GM21390 (cell line): ENCODE measurements at regions not wholly inside any gene's neighbourhood (a gene's known extent, or its start where the extent isn't known, plus 50 kb on each side); places are given as distances from the start of the nearest gene placed in this dataset.
"Not testable (repeated sequence)": the region's sequence is repeated elsewhere in the genome, so short reads cannot be mapped to it uniquely, and the experiment has no call there.

Experiments
- ATAC-seq: cut with Tn5 transposase; IDR thresholded peaks from one replicate; pipeline ENCODE4 v1.9.1; 2021; ENCODE audit not compliant: unreplicated experiment

DNA sequence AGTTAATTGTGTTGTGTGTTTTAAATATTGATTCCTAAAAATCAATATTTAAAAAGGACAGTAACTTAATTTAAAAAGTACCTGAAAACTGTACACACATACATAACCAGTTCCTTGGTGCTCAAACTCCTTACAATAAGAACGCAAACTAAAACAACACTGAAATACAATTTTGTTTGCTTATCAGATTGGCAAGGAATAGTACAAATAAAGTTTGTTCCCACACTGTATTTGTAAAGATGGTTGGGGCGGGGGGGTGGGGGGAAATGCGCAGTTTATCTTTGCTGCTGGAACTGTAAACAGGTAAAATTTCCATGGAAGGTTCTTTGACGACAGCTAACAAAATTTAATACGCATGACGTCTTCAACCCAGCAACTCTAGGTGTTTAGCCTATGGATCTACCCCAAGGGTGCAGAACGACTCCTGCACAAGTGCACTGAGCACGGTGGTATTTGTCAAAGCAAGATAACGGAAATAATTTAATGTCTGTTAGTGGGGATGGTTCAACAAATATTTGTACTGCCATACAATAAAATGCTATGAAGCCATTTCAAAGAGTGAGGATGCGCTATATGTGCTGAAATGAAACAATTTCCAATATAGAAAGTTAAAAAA lies 96.5 kb downstream of the ING1 start:
- ATAC-seq, result no peak

DNA sequence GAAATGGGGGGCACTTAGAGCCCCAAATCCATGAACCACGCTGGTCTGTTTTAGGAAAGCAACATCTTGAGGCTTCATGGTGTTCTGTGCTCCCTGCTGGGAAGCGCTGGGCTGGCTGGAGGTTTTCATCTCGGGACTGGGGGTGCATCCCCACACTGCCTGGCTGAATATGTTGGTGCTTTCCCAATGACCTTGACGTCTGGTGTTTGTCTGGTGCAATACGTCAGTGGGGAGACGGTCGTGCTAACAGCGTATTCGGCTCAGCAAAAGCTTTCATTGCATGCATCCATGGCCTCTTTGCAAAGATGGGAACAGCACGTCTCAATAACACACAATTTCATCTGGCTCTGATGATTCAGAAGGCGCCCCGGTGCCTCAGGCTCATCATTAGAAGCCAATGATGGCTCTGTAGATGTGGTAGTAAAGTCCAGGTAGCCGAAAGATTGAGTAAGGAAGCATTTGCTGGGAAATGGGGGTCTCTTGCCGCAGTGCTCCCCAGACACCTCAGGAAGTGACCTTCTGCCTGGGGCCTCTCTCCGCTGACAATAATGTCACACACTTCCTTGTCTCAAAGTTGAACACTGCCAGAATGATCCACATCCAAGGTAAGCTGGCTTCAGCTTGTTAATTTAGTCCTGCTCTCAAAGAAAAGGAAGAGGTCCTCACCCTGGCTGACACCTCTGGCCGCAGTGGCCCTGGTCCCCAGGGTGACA lies 97.7 kb downstream of the ING1 start:
- ATAC-seq, result no peak

DNA sequence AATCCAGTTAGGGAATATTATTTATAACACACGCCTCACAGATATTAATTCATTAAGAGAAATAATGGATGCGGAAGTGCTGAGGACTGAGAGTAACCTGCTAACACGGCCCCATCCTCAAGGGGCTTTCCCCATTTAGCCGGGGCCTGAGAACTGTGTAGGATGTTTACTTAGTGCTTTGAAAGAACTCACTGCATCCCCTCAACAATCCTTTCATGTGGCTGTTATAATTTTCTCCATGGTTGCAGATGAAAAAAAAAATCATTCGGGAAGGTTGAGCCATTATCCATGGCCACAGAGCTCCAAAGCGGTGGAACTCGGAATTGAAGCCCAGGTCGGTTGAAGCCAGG lies 98.2 kb downstream of the ING1 start:
- no peak for ATAC-seq

DNA sequence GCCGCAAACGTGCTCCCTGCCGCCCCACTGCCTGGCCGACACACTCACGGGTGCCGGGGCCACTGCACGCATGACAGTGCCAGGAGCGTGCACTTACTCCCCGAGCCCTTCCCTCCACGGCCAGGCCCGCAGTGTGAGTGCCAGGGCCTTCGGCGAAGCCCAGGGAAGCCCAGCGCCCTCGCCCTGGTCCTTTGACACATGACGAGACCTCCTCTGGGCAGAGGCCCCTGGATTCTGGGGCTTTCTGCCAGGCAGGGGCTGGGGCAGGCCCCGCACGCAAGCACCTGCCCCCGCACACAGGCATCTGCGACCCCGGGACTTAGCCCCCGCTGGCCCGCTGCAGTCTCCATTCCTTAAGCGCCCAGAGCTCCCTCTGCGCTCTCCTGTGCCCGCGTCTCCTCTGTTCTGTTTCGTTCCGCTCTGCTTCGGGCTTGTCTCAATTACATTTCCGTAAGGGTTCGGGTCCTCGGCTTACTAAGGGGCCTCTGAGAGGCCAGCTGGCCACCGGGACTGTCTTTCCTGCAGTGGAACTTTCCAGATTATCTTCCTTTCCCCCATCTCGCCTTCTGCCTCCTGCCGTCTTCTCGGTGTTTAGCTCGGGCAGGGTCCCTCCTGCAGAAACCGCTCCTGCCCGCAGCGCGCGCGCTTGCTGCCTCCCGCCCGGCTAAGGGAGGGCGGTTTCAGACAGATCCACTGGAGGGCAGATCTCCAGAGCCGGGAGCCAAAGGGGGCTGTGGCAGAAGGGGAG lies 98.8 kb downstream of the ING1 start:
- ATAC-seq, result no peak

DNA sequence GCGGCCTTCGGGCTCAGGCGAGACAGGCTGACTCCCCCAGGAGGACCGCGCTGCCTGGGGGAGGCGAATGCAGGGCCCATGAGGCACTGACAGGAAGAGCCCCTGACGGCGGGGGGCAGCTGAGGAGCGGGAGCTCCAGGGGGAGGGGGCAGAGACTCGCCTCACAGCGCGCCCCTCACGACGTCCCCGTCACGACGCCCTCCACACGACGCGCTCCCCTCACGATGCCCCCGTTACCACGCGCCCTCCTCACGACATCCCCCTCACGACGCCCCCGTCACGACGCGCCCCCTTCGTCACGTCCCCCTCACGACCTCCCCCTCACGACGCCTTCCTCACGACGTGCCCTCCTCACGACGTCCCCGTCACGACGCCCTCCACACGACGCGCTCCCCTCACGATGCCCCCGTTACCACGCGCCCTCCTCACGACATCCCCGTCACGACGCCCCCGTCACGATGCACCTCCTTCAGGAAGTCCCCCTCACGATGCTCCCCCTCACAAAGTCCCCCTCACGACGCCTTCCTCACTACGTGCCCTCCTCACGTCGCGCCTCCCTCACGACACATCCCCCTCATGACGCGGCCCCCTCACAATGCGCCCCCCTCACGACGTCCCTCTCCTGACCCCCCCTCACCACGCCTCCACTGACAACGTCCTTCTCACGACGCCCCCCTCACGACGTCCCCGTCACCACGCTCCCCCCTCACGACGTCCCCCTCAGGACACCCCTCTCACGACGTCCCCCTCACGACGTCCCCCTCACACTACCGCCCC lies 99.6 kb downstream of the ING1 start:
- ATAC-seq, result no peak

DNA sequence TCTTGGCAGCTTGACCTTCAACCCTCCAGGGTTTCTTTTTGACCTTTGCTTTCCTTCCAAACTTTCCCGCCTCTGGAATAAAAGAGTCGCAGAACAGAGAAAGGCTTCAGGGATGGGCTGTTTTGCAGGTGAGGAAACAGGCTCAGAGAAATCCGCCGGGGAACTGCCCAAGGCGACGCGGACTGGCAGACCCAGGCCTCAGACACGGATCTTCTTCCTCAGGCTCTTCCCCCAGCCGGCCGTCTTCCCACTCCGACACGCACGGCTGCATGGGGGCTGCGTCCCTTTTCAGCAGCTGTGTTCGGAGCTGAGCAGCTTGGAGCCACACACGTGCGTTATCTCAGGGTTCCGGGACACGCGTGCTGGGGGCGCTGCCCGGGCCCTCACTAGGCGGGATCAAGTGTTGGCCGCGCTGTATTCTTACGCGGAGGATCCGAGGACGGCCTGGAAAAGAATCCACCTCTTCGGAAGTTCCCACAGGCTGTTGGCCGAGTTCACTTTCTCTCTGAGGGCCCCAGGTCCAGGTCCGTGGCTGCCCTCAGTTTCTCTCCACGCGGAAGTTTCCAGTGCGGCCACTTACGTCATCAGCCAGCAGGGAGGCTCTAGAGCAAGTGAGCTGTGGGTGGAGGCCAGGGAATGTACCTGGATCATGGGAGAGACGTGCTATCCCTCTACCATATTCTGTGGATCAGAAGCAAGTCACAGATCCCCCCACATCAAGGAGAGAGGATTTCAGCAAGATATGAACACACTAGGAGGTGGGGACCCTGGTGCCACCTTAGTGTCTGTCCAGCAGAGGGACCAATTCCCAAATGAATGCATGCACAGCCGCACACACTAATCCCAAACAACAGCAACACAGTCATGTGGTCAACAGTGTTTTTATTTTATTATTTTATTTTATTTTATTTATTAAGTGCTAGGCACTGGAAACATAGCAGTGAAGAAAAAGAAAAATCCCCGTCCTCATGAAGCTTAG lies 100.4 kb downstream of the ING1 start:
- ATAC-seq, result no peak

DNA sequence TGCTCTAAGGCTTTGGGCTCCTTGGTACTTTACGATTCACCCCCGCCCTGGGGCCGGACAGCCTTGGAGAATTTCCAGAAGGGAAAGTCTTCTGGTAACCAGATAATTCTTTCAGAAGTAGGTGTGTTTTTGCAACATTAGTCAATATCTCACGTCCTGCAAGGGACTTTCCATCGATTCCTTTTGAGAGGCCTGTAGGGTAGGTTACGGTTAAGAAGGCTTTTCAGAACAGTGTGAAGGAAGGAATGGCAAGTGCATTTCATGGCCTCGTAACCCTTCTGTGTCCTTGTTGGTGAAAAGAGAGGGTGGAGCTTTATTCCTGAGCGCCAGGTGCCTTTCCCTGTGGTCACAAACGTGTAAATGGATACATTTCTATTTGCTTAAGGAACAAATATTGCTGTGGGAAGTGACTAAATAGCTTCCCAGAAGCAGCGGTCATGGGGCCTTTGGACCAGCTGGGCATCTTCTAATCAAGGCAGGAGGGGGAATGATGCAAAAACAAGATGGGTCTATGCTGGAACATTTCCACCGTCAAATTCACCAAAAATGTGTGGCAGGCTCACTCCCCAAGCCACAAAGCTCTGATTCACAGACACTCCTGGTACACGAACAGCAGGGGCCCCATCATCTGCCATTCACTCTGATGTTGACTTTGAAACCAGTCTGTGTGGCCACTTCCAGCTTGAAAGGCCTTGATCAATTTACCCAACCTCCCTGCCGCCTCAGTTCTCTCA lies 99.2 kb downstream of the ANKRD10 start:
- no peak for ATAC-seq

DNA sequence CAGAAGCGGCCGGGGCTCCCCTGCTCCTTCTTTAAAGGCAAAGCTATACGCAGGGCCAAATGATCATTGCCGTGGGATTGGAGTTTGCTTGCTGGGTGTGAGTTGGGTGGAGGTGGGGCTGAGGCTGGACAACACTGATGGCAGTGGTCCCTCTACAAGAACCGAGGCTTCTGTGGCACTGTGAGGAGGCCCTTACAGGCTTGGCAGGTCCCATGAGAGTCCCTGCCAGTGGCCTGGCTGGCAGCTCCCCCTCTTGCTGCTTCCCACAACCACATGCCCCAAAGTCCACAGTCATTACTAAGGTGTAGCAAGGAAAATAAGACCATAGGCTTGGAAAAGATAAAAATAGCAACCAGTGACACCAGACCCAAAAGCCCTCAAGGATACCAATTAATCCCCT lies 98.4 kb downstream of the ANKRD10 start:
- ATAC-seq, result no peak

DNA sequence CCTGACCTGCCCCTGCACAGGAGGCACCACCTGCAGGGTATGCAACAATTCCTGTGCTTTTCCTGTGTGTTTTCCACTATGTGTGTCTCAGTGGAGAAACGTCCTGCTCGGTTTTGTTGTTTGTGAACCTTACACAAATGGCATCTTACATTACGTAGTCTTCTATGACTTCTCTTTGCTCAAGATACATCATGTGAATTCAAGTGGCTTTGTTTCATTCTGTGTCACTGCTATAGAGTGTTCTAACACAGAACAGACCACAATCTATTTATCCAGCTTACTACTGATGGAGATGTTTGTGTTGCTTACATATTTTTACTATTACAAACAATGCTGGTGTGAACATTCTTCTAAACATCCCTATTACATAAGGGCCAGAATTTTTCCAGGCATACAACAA lies 97.7 kb downstream of the ANKRD10 start:
- ATAC-seq, result no peak

DNA sequence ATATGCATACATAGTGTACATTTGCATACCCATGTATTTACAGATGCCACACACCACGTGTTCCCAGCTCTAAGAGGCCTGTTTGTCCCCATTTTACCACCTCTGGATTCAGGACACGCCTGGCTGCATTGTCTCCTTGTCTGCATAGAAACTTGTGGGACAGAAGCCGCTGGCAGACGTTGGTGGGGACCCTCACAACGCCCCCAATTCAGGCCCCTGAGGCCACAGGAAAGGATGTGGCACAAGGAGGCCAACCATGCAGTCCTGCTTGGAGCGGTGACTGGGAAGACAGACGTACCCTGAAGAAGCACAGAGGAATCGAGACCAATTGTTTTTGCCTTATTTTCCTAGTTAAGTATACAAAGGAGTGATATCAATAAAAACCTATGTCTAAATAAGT lies 96.1 kb downstream of the ANKRD10 start:
- no peak for ATAC-seq

DNA sequence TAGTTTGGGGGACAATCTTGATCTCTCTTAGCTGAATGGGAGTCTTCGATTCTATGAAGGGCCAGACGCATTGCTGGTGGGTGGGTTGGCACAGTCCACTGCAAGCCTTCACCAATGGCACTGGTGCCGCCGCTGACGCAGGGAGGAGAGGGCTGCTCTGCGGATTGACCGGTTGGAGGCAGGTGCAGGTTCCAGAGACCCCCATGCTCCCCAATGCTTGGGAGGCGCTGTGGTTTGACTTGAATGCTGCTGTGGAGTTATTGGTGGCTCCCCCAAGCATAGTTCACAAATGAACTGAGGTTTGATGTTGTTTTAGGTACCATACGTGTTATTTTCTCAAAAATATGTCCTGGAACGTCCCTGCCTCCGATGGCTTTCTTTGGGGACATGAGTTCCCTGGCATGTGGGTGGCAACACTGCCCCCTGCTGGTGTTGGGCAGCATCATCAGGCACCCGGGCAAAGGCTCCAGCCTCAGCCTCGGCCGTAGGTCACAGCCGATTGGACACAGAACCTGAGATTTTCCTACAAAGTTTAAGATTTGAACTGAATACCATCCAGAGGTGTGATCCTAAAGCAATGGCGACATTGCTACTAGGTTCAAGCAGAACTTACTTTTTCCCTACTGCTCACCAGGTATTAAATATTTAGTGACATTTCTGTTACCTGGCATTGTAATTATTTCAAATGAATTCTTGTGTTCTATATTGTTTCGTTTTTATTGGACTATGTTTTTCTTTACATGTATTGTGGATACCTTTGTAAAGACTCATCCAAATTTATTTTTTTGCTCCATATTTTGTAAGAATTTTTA lies 95.5 kb downstream of the ANKRD10 start:
- ATAC-seq, result peak; percentile 92

DNA sequence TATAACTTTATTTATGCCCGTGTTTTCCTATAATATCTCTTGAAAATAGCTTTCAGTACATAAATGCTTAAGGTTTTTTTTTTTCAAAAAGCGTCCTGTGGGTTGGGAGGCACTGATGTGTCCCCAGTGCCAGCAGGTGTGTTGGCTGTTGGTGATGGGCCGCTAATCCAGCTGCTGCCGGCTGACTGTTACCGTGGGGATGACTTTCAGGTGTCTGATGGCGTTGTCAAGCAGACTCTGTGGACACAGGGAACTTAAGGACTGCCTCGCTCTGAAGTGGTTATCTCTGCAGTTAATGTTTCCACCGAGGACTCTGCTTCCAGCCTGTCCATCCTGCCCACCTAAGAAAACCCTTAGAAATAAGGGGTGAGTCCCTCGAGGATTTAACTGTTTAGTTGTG lies 94.5 kb downstream of the ANKRD10 start:
- no peak for ATAC-seq

DNA sequence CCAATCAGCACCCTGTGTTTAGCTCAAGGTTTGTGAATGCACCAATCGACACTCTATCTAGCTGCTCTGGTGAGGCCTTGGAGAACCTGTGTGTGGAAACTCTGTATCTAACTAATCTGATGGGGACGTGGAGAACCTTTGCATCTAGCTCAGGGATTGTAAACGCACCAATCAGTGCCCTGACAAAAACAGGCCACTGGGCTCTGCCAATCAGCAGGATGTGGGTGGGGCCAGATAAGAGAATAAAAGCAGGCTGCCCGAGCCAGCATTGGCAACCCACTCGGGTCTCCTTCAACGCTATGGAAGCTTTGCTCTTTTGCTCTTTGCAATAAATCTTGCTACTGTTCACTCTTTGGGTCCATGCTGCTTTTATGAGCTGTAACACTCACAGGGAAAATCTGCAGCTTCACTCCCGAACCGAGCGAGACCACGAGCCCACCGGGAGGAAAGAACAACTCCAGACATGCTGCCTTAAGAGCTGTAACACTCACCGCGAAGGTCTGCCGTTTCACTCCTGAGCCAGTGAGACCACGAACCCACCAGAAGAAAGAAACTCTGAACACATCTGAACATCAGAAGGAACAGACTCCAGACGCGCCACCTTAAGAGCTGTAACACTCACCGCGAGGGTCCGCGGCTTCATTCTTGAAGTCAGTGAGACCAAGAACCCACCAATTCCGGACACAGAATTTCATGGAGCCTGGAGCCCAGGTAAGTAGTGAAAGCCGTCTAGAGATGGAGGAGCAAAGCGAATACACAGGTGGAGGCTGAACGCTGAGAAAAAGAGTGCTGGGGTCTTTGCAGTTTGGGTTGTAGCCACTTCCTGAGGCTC lies 92.8 kb downstream of the ANKRD10 start:
- ATAC-seq, result not testable (repeated sequence)

DNA sequence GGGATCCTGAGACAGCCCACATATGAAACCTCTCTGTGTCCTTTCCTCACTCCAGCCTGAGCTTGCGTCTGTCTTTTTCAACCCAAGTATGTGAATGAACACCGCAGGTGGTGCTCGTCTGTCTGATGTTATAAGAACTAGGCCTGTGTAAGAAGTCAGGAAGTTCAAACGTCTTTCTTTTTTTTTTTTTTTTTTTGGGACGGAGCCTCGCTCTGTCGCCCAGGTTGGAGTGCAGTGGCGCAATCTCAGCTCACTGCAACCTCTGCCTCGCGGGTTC lies 92.3 kb downstream of the ANKRD10 start:
- ATAC-seq, result no peak

DNA sequence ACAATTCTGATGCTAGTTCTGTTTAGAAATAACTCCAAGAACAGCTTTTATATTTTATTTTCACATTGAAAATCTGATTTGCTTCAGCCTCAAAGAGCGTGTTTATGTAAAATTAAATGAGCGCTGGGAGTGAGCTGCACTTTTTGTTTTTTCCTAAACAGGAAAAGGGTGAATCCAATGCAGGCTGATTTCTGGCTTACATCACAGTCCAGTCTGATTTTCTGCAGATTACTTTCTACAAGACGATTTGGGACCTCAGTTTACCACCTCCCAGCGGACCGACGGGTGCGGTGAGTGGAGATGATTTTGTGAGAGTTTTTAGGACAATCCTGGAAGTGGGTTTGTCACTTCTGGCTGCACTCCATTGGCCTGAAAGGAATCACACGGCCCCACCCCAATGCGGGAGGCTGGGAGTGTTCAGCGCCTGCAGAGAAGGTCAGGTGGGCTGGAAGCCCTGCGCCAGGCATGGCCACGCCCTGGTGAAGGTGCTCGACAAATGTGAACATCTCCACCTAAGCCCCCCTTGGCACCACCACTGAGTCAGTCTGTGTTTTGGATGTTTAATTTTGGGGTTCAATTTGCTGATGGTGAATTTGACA lies 90.1 kb downstream of the ANKRD10 start:
- no peak for ATAC-seq

DNA sequence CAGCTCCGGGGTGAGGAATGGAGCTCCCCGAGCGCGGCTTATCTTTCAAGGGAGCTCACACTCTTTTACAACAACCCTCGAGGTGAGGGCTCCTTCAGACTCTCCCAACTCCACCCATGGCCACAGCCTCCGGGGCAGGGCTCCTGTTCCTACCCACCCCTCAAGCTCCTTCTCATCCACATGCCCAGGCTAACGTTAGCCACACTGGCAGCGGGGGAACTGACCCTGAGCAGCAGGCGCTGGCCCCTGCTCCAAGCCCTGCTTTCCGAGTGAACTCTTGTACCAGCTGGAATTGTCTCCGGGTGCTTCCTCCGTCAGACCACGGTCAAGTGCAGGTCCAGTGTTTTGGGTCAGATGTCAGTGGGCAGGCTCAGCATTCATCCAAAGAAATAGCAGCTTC lies 89.4 kb downstream of the ANKRD10 start:
- no peak for ATAC-seq

DNA sequence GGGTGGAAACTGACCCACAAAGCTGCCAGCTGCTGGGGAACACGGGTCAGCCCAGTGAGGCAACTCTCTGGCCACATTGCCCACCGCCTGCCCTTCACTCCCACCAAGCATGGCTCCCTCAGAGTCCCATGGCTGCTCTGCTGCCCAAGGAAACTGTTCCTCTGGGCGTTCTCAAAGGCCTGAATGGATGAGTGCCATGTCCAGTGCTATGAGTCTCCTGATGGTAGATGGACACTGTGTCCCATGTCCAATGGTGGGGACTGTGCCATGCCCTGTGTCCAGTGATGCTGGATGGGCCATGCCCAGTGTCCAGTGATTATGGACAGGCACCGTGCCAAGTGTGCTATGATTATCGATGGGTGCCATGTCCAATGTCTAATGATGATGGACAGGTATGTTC lies 88.8 kb downstream of the ANKRD10 start:
- ATAC-seq, result no peak
